Gastroesophageal sphincter (tissue), 4 donors: ENCODE measurements at regions not wholly inside any gene's neighbourhood (a gene's known extent, or its start where the extent isn't known, plus 50 kb on each side); places are given as distances from the start of the nearest gene placed in this dataset.

Experiments used
- ATAC-seq: fragments of 150-250 bp; one replicate; pipeline ENCODE4 v1.9.1; 2016; ENCODE audit warnings: mild to moderate bottlenecking, moderate library complexity
- H3K27ac ChIP-seq, 4 donors: fragments of 200-600 bp; sonication (generic) in 3 of 4; 1 replicate in 3 of 4; 2 replicates in 1 of 4; pipeline ENCODE4 v1.5.1; 2016 to 2019
- H3K27me3 ChIP-seq: fragments of 200-600 bp; sonication (generic); one replicate; pipeline ENCODE4 v1.5.1; 2019
- H3K36me3 ChIP-seq, 2 donors: fragments of 200-600 bp; sonication (generic); one replicate each; pipeline ENCODE4 v1.5.1; 2019; ENCODE audit warnings: control low read depth in 1 of 2
- H3K4me1 ChIP-seq, 3 donors: fragments of 200-600 bp; sonication (generic); 1 replicate in 2 of 3; 2 replicates in 1 of 3; pipeline ENCODE4 v1.5.1; 2016 to 2019; ENCODE audit warnings: control low read depth in 2 of 3
- H3K4me3 ChIP-seq, 2 donors: fragments of 200-600 bp; sonication (generic); one replicate each; pipeline ENCODE4 v1.5.1; 2019; ENCODE audit warnings: mild to moderate bottlenecking in 1 of 2, moderate library complexity in 1 of 2
- H3K9me3 ChIP-seq, 3 donors: fragments of 200-600 bp; sonication (generic); one replicate each; pipeline ENCODE4 v1.5.1; 2017 to 2019; ENCODE audit warnings: control low read depth in 2 of 3
- CTCF ChIP-seq, 4 experiments: fragments of 200-600 bp in 2 of 4; fragments of 450-650 bp in 2 of 4; sonication (generic) in 1 of 4; IDR thresholded peaks; one replicate each; pipeline ENCODE4 v1.5.1; 2017 to 2019; ENCODE audit warnings: antibody characterized with exemption in 4 of 4, mild to moderate bottlenecking in 2 of 4, moderate library complexity in 2 of 4
- EP300 ChIP-seq: sonication (generic); formaldehyde crosslinking; IDR thresholded peaks from one replicate; pipeline ENCODE4 v1.6.1; 2017; ENCODE audit warnings: antibody characterized with exemption, mild to moderate bottlenecking
- POLR2A ChIP-seq, 2 donors: fragments of 450-650 bp; IDR thresholded peaks; one replicate each; pipeline ENCODE4 v1.6.1; 2017; ENCODE audit warnings: antibody characterized with exemption in 2 of 2, mild to moderate bottlenecking in 2 of 2, moderate library complexity in 1 of 2
- POLR2AphosphoS5 ChIP-seq: sonication (generic); formaldehyde crosslinking; IDR thresholded peaks from one replicate; pipeline ENCODE4 v1.6.1; 2017; ENCODE audit warnings: antibody characterized with exemption
- WGBS, 2 donors: methylation state at CpG; one replicate each; pipeline ENCODE4 v1.1.5; 2018; ENCODE audit warnings: low coverage in 1 of 2; 5-methylcytosine and 5-hydroxymethylcytosine counted together

- no peaks in the 10 kb centered on the region for H3K4me1 ChIP-seq
- H3K9me3 ChIP-seq = peaks cover 0 to 6% (median 0%) of the 10 kb centered on the region in 3 donors
- ATAC-seq = no peak
- H3K27ac ChIP-seq = no peak overlapping the region
- H3K36me3 ChIP-seq = no peaks in the 10 kb centered on the region
- no peaks in the 10 kb centered on the region for H3K27me3 ChIP-seq
- 45 to 50% methylated on average over 1 of the region's 1 CpG for WGBS, 2 donors
- H3K4me3 ChIP-seq = no peak overlapping the region
- TF ChIP-seq POLR2A (IDR thresholded peaks at IDR 0.05) = no peak
- TF ChIP-seq EP300 = no peak
- no peak for TF ChIP-seq POLR2AphosphoS5
- no peak for TF ChIP-seq CTCF (IDR thresholded peaks at IDR 0.05)
Measured at GRCh38 chr2:149826471-149827125, 239.0 kb upstream of the MMADHC start.

- TF ChIP-seq POLR2A (IDR thresholded peaks at IDR 0.05) = no peak
- no peak for TF ChIP-seq EP300
- TF ChIP-seq POLR2AphosphoS5 = no peak
- TF ChIP-seq CTCF (IDR thresholded peaks at IDR 0.05) = no peak
- no peaks in the 10 kb centered on the region for H3K36me3 ChIP-seq
- no peak overlapping the region for H3K27ac ChIP-seq
- no peaks in the 10 kb centered on the region for H3K4me1 ChIP-seq
- peaks cover 0 to 6% (median 0%) of the 10 kb centered on the region in 3 donors for H3K9me3 ChIP-seq
- 36 to 71% methylated on average over 3 of the region's 4 CpGs for WGBS, 2 donors
- H3K27me3 ChIP-seq = no peaks in the 10 kb centered on the region
- no peak overlapping the region for H3K4me3 ChIP-seq
- ATAC-seq = no peak
Measured at GRCh38 chr2:149825473-149825872, 237.9 kb upstream of the MMADHC start.

GRCh38 chr2:149824136-149824535 lies 236.6 kb upstream of the MMADHC start:
- Histone ChIP-seq H3K36me3 (no peaks in the 10 kb centered on the region), H3K27me3 (no peaks in the 10 kb centered on the region), H3K4me1 (no peaks in the 10 kb centered on the region), H3K27ac (no peak overlapping the region), H3K4me3 (no peak overlapping the region), H3K9me3 (peaks cover 0 to under 1% (median 0%) of the 10 kb centered on the region in 3 donors)
- TF ChIP-seq CTCF (IDR thresholded peaks at IDR 0.05) (no peak), POLR2A (IDR thresholded peaks at IDR 0.05) (no peak), POLR2AphosphoS5 (no peak), EP300 (no peak)
- no peak for ATAC-seq

- 68 to 75% methylated on average over 1 to 3 of the region's 3 CpGs for WGBS, 2 donors
Measured at GRCh38 chr2:149819356-149819957, 231.9 kb upstream of the MMADHC start.

More at GRCh38 chr2:149819356-149819957, 231.9 kb upstream of the MMADHC start:
- no peak for TF ChIP-seq EP300
- no peak for TF ChIP-seq CTCF (IDR thresholded peaks at IDR 0.05)
- no peak for TF ChIP-seq POLR2AphosphoS5
- H3K27me3 ChIP-seq = no peaks in the 10 kb centered on the region
- ATAC-seq = no peak
- H3K4me3 ChIP-seq = no peak overlapping the region
- H3K9me3 ChIP-seq = no peaks in the 10 kb centered on the region
- no peaks in the 10 kb centered on the region for H3K36me3 ChIP-seq
- H3K27ac ChIP-seq = no peak overlapping the region
- H3K4me1 ChIP-seq = no peaks in the 10 kb centered on the region
